CD1c-positive myeloid dendritic cell (primary cell): ENCODE measurements at regions not wholly inside any gene's neighbourhood (a gene's known extent, or its start where the extent isn't known, plus 50 kb on each side); places are given as distances from the start of the nearest gene placed in this dataset.
"Not testable (repeated sequence)": the region's sequence is repeated elsewhere in the genome, so short reads cannot be mapped to it uniquely, and the experiment has no call there.

ENCODE experiments used
- DNase-seq: peaks from one replicate; pipeline ENCODE4 v3.0.0-alpha.2; 2016; ENCODE audit errors: extremely low spot score

DNA sequence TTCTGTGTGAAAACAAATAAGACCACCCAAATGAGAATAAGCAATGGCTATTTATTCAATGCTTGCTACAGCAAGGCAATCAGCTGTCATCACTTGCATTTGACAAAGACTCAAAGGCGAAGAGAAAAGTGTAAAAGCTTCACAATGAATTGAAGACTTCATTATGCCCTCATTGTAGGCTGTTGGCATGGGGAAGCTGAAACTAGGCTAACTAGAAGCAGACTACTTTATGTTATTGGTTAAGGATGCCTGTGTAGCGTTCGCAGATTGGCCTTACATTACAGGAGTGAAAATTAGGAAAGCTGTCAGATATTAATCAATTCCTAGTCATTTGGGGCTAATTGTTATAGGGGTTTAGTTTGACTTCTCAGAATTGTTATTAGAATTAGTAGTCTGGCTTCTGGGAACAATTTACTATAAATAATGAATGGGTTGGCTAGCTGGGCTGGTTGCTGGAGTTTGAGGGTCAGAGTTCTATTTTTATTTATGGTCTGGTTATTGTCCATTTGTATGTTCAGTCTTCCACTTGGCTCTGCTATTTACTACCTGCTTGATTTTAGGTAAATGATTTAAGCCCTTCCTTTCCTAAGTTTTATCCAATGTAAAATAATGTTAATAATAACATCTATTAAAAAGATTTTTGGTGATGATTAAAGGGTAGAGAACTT is 437.2 kb upstream of the SYT4 start:
- DNase-seq, result no peak

DNA sequence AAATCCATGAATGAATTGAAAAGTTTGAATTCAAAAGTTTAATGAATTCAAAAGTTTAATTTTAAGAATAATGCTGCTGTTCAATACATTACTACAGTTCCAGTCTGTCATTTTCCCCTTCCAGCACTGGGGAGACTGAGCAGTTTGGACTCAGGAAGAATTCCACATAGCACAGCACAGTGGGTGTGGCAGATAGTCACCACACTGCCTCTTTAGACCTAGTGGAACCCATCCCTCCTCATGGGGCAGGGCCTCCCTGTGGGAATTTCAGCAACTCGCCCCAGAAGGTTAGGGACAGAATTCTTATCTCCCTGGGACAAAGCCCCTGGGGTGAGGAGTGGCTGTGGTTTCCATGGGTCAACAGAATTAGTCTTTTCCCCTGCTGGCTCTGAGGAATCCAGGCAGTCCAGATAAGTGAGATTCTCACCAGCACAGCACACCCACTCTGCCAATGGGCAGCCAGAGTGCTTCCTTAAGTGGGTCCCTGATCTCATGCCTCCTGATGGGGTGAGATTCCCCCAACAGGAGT is 442.0 kb upstream of the SYT4 start:
- DNase-seq, result no peak

- DNase-seq, result no peak
These were observed 442.8 kb upstream of the SYT4 start for GRCh38 chr18:43720041-43720440.

DNA sequence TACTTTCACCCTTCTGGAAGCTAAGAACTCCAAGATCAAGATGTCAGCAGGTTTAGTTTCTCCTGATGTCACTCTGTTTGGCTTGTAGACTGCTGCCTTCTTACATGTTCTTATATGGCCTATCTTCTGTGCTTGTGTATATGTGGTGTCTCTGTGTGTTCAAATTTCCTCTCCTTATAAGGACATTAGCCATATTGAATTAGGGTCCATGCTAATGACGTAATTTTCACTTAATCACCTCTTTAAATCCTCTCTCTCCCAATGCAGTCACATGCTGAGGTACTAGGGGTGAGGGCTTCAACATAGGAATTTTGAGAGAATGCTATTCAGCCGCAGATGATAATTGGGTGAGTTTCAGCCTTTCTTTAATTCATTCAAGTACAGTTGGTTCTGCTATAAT is 458.3 kb upstream of the SYT4 start:
- no peak for DNase-seq

DNA sequence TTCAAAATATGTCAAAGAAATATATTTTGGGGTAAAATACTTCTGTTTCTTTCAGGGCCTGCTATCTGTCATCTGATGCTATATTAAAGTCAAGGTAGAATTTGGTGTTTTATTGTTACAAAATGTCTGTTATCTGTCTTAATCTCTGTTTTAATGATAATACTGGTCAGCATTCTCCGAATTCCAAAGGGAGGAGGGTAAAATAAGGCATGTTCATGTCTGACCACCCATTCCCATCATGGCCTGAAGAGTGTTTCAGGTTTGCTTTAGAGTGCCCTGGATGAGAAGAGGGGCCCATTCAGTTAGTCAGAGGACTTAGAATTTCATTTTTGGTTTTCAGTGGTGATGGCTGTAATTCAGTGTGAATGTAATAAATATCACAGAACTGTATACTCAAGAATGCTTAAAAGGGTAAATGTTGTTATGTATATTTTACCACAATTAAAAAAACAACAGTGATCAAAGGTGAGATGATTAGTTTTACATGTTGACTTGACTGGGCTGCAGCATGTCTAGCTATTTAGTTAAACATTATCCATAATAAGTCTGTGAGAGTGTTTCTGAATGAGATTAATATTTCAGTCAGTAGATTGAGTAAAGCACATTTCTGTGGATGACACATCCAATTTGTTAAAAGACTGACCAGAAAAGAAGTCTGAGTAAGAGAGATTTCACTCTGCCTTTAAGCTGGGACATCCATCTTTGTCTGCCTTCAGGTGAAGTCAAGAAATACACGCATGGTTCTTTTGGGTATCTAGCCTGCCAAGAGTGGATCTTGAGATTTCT is 467.9 kb upstream of the SYT4 start:
- DNase-seq, result no peak

- no peak for DNase-seq
These were observed 473.9 kb upstream of the SYT4 start for GRCh38 chr18:43751203-43751602.

DNA sequence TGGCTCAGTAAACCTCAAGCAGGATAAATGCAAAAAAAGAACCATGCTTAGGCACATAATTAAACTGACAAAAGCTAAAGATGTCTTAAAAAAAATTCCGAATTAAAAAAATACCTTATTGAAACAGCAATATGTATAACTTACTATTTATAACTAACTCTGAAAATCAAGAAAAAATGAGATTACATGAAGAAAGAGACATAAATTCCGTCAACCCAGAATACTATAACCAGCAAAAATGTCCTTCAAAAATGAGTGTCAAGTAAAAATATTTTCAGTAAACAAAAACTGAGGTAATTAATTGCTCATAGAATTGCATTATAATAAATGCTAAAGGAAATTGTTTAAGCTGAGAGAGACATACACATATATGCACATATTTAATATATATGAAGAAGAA is 474.5 kb upstream of the SYT4 start:
- DNase-seq, result no peak

DNA sequence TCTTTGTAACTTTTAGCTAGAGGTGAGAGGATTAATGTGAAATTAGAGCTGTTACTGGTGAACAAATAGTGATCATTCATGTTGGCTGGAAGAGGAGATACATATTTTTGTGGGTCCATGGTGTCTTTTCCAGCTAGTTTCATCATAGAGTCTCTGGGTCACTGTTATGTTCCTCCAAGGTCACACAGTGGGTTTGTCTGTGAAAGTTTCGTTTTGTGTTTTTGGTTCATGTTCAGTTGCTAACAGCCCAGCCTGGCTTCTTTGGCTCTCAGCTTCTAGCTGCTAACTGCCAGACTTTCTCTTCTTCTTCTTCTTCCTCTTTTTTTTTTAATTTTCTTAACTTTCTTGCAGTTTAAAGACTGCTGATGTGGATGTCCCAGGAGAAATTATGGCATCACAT is 480.0 kb upstream of the SYT4 start:
- DNase-seq, result no peak

- DNase-seq, result no peak
These were observed 481.4 kb upstream of the SYT4 start for GRCh38 chr18:43758734-43759133.

DNA sequence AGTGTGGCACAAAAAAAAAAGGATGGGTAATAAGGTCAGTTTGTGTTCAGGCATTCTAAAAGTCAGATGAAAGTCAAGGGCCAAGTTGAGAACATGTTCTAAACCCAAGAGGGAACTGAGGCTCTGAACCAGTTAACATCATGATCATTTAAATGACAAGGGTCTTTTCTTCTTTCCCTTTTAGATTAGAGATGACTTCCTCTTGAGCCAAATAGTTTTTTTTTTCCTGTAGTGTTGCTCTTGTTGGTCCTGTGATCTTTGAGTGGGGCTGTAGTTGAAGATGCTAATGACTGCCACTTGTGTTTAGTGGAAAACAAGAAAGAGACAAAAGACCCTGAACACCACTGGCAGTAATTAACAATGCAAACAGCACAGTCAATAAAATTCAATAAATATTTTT is 482.7 kb upstream of the SYT4 start:
- DNase-seq, result no peak

DNA sequence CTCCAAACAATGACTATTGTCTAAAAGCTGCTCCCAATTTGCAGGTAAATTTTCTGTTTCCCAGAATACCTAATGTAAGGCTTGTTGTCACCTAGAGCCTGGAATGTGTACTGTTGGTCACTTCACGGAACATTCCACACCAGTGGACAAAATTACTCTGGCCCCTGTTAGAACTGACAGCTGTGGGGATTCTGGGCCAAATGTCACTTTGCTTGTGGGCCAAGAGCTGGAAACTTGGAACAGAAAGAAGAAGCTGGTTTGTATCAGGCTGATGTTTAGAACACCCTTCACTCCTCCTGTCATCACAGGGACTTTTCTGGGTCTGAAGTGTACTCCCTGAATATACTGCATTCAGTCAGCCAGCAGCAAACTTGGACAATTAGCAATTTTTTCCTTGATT is 495.6 kb upstream of the SYT4 start:
- no peak for DNase-seq

DNA sequence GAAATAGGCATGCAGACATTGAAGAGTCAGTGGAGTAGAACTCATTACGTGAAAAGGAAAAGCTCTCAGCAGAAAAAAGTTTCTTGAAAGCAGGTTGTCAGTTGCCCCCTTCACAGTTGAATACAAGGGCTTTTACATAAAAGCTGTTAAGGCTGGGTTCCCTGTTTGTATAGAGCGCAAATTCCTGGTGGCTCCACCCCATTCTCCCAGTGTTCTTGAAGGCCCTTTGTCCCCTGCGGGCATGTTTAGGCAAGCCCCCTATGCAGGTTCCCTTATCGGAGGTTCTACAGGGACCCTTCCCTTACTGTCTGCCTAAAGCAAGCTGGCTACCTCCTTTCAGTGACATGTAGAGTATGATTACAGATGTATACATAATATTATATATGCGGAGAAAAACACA is 497.2 kb upstream of the SYT4 start:
- DNase-seq, result no peak

DNA sequence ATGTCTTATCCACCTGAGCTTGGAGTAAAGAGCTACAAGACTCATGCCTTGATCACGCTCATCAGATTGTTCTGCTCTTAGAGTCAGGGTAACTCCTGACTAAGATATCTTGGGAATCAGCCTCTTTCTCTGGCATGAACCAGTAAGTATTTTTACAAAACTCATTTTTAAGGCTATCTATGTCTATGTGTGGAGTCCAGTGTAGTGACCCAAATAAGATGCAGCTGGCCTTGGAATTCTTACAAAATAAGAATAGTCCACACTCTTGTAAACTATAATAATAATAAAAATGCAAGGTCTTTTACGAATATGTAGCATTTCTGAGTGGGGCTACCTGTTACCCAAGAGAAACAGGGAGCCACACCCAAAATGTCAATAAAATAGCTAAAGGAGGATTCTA is 498.3 kb upstream of the SYT4 start:
- no peak for DNase-seq

DNA sequence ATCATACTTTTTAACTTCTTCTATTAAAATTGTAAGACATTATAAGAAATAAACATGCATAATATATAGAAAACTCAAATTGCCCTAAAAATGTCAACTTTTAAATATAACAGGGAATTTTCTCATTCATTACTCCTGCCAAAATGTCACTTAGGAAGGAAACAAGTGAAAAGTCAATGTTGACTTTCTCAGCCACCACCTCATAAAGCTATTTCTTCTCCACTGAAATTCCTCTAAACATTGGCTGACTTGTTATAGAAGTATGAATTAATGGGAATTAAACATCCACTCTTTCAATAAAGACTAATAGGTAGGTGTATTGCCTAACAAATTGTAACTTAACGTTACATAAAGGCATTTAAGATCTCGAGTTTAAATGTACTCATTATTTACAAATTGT is 499.7 kb upstream of the SYT4 start:
- no peak for DNase-seq

DNA sequence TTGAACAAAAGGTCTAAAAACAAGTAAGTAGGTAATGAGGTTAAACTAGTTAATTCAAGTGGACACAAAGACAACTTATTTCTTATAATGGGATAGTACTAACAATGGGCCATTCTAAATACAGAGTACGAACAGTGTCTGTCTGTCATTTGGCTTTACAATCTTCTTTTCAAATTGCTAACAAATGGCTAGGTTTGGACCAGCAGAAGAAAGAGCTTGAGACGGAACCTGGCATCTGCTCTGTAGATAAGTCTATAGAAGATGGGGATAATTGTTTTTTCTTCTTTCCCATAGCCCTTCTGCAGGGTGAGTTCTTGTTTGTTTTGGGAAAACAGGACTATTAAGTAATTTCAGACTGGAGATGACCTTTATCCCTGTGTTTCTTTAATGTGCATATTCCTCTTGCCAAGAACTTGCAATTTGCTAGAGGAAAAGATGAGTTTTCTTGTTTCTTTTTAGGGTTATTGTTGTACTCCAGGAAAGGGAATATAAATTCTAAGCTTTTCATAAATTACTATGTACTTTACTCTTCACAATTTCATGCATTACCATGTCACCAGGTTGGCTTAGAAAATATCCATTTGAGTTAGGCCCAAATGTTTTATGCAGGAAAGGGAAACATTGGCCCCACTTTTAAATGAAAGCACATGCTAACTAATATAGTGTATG is 500.5 kb upstream of the SYT4 start:
- no peak for DNase-seq

- no peak for DNase-seq
These were observed 503.6 kb upstream of the SYT4 start for GRCh38 chr18:43780782-43781340.

- DNase-seq, result no peak
These were observed 507.9 kb upstream of the SYT4 start for GRCh38 chr18:43785158-43785557.

GRCh38 chr18:43786893-43787292 is 509.6 kb upstream of the SYT4 start:
- no peak for DNase-seq

- DNase-seq, result not testable (repeated sequence)
These were observed 510.4 kb upstream of the SYT4 start for GRCh38 chr18:43787721-43788120.

GRCh38 chr18:43789234-43790000 is 512.1 kb upstream of the SYT4 start:
- DNase-seq, result no peak

DNA sequence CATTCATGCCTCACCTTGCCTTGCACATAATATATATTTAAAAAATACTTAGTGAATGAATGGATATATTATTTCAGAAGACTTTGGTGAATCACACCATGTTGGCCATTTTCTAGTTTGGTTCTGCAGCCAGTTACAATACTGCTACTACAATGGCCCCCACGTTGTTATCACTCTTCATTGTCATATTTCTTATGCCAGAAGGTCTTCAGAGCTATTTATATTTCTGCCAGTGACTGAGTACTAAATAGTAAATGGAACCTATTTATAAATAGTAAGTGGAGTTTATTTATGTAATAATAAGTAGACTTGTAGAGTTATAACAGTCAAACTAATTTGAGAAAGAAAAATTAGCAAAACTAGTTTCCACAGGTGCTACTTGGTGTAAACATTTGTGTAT is 516.6 kb upstream of the SYT4 start:
- no peak for DNase-seq

GRCh38 chr18:43794363-43794762 is 517.1 kb upstream of the SYT4 start:
- DNase-seq, result no peak
